Glutamatergic neuron (in vitro differentiated cells): ENCODE measurements at regions not wholly inside any gene's neighbourhood (a gene's known extent, or its start where the extent isn't known, plus 50 kb on each side); places are given as distances from the start of the nearest gene placed in this dataset.

Source experiments
- DNase-seq: peaks from one replicate; pipeline ENCODE4 v3.0.0; 2022
- H3K27ac Mint-ChIP-seq: one replicate; pipeline ENCODE4 v1.8.0; 2020; ENCODE audit warnings: mild to moderate bottlenecking, mixed read lengths, inconsistent platforms; ENCODE audit not compliant: unreplicated experiment
- H3K27me3 Mint-ChIP-seq: one replicate; pipeline ENCODE4 v1.8.0; 2020; ENCODE audit warnings: mild to moderate bottlenecking, moderate library complexity, mixed read lengths, inconsistent platforms; ENCODE audit not compliant: unreplicated experiment
- H3K36me3 Mint-ChIP-seq: one replicate; pipeline ENCODE4 v1.8.0; 2020; ENCODE audit warnings: mild to moderate bottlenecking, mixed read lengths, inconsistent platforms; ENCODE audit not compliant: unreplicated experiment
- H3K4me1 Mint-ChIP-seq: one replicate; pipeline ENCODE4 v1.8.0; 2020; ENCODE audit warnings: mild to moderate bottlenecking, low read depth, mixed read lengths, inconsistent platforms; ENCODE audit not compliant: unreplicated experiment
- H3K4me3 Mint-ChIP-seq: one replicate; pipeline ENCODE4 v1.8.0; 2020; ENCODE audit warnings: mild to moderate bottlenecking, mixed read lengths, inconsistent platforms; ENCODE audit not compliant: unreplicated experiment
- H3K9me3 Mint-ChIP-seq: one replicate; pipeline ENCODE4 v1.8.0; 2020; ENCODE audit warnings: mild to moderate bottlenecking, moderate library complexity, mixed read lengths, inconsistent platforms; ENCODE audit not compliant: unreplicated experiment
- CTCF ChIP-seq: fragments of 200-600 bp; sonication (generic); IDR thresholded peaks from one replicate; pipeline ENCODE4 v1.5.0; 2021; ENCODE audit not compliant: partially characterized antibody, unreplicated experiment

- no peak for DNase-seq
- H3K4me1 Mint-ChIP-seq, result peaks cover 14% of the 10 kb centered on the region
- no peak for TF ChIP-seq CTCF
- peaks cover 18% of the 10 kb centered on the region for H3K36me3 Mint-ChIP-seq
- H3K27ac Mint-ChIP-seq, result no peak overlapping the region
- H3K9me3 Mint-ChIP-seq, result peaks cover 22% of the 10 kb centered on the region
- no peak overlapping the region for H3K4me3 Mint-ChIP-seq
- H3K27me3 Mint-ChIP-seq, result peaks cover 5% of the 10 kb centered on the region
Observed at GRCh38 chr17:79410681-79411080, 200.2 kb downstream of the RBFOX3 start.

GRCh38 chr17:79408251-79408650 lies 202.6 kb downstream of the RBFOX3 start:
- no peak for TF ChIP-seq CTCF
- peaks cover 8% of the 10 kb centered on the region for H3K4me1 Mint-ChIP-seq
- no peak overlapping the region for H3K27ac Mint-ChIP-seq
- H3K36me3 Mint-ChIP-seq, result peaks cover 19% of the 10 kb centered on the region
- H3K4me3 Mint-ChIP-seq, result no peak overlapping the region
- no peak for DNase-seq
- peaks cover 18% of the 10 kb centered on the region for H3K9me3 Mint-ChIP-seq
- peaks cover 5% of the 10 kb centered on the region for H3K27me3 Mint-ChIP-seq

GRCh38 chr17:79407385-79407784 lies 203.5 kb downstream of the RBFOX3 start:
- peaks cover 19% of the 10 kb centered on the region for H3K36me3 Mint-ChIP-seq

GRCh38 chr17:79406316-79406715 lies 204.5 kb downstream of the RBFOX3 start:
- TF ChIP-seq CTCF, result no peak
- no peak overlapping the region for H3K27ac Mint-ChIP-seq
- DNase-seq, result no peak
- H3K4me1 Mint-ChIP-seq, result peaks cover 17% of the 10 kb centered on the region
- H3K9me3 Mint-ChIP-seq, result peaks cover 19% of the 10 kb centered on the region
- peaks cover 5% of the 10 kb centered on the region for H3K27me3 Mint-ChIP-seq
- peaks cover 19% of the 10 kb centered on the region for H3K36me3 Mint-ChIP-seq
- no peak overlapping the region for H3K4me3 Mint-ChIP-seq

More at GRCh38 chr17:79407385-79407784, 203.5 kb downstream of the RBFOX3 start:
- peaks cover 5% of the 10 kb centered on the region for H3K27me3 Mint-ChIP-seq
- peaks cover 8% of the 10 kb centered on the region for H3K4me1 Mint-ChIP-seq
- TF ChIP-seq CTCF, result no peak
- no peak overlapping the region for H3K27ac Mint-ChIP-seq
- H3K4me3 Mint-ChIP-seq, result no peak overlapping the region
- DNase-seq, result no peak
- peaks cover 18% of the 10 kb centered on the region for H3K9me3 Mint-ChIP-seq

- Mint-ChIP-seq H3K27me3 (peaks cover 9% of the 10 kb centered on the region), H3K4me1 (peaks cover 22% of the 10 kb centered on the region), H3K36me3 (peaks cover 19% of the 10 kb centered on the region), H3K9me3 (peaks cover 22% of the 10 kb centered on the region), H3K4me3 (no peak overlapping the region), H3K27ac (peak overlapping the region; percentile 31)
- no peak for TF ChIP-seq CTCF
- DNase-seq, result no peak
Observed at GRCh38 chr17:79405823-79406222, 205.0 kb downstream of the RBFOX3 start.
